ENCODE measurements at regions not wholly inside any gene's neighbourhood (a gene's known extent, or its start where the extent isn't known, plus 50 kb on each side); places are given as distances from the start of the nearest gene placed in this dataset.

DNA sequence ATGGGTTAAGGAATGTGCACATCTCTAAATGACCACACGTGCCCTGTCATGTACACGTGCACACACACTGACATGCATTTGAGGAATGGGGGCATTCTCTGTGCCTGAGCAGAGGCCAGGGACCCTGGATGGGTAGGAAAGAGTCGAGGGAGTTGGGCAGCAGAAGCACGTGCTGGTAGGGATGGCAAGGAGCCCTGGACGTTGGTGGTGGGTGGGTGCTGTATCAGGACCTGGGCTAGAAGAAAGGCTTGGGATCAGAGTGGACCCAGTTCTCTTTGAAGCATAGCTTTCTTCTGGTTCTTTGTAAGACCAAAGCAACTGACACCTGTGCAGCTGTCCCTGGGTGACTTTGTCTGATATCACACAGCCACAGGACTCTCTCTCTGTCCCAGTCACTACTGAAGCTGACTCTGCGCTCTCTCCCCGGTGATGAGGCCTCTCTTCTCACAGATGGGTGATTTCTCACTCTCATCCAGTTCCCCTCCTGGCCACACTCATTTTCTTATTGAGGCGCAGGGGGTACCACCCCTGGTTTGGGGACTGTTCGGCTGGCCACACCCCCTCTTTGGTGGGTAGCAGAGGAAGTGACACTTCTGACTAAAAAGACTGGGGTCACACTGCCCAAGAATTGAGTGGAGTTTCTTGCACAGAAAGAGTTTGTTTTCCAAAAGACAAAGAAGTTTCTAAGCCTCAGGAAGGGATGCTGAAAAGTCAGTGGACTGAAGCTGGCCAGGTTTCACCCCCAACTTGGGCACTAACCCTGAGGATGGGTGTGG is 171.7 kb upstream of the RTL1 start:
- ATAC-seq, result no peak
- Histone ChIP-seq H3K9me3 (no peaks in the 10 kb centered on the region), H3K4me3 (no peak overlapping the region), H3K27ac (no peak overlapping the region), H3K27me3 (peaks cover 45% of the 10 kb centered on the region), H3K4me1 (no peaks in the 10 kb centered on the region), H3K36me3 (no peaks in the 10 kb centered on the region)
- TF ChIP-seq, protein P1, sequence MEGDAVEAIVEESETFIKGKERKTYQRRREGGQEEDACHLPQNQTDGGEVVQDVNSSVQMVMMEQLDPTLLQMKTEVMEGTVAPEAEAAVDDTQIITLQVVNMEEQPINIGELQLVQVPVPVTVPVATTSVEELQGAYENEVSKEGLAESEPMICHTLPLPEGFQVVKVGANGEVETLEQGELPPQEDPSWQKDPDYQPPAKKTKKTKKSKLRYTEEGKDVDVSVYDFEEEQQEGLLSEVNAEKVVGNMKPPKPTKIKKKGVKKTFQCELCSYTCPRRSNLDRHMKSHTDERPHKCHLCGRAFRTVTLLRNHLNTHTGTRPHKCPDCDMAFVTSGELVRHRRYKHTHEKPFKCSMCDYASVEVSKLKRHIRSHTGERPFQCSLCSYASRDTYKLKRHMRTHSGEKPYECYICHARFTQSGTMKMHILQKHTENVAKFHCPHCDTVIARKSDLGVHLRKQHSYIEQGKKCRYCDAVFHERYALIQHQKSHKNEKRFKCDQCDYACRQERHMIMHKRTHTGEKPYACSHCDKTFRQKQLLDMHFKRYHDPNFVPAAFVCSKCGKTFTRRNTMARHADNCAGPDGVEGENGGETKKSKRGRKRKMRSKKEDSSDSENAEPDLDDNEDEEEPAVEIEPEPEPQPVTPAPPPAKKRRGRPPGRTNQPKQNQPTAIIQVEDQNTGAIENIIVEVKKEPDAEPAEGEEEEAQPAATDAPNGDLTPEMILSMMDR (IDR thresholded peaks at IDR 0.05), result no peak
- peak; percentile 40 for DNase-seq
- intact Hi-C loops (cut with DNase I), result no loop called here

DNA sequence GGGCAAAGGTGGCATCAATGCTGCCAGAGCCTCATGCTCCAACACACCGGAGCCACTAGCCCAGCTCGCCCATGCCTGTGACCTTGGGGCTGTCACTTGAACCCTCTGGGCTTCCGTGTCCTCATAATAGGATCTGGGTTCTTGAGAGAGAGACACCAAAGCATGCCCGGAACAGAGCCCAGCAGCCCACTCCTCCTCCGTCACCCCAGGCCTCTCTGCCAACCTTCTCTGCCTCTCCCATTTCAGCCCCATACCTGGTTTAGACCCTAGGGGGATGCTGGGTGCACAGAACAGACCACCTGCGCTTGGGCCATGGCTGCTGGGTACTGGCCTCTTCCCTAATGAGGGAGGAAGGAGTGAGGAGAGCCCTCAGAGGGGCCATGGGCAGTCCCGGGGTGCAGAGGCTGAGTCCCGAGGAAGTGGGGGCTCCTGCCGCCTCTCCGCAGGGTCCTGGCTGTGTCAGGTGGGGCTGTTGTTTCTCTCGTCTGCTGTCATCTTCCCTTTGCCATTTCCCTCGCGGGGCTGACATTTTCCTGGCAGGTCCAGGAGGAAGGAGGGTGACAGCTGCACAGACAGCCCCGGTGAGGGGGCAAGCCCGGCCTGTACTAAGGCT is 172.4 kb upstream of the RTL1 start:
- Histone ChIP-seq H3K36me3 (no peaks in the 10 kb centered on the region), H3K27ac (no peak overlapping the region), H3K9me3 (no peaks in the 10 kb centered on the region), H3K4me3 (no peak overlapping the region), H3K4me1 (no peaks in the 10 kb centered on the region), H3K27me3 (peaks cover 50% of the 10 kb centered on the region)
- no peak for ATAC-seq
- TF ChIP-seq, protein P1 (IDR thresholded peaks at IDR 0.05), result no peak
- DNase-seq, result peak; percentile 46
- intact Hi-C loops (cut with DNase I), result no loop called here

DNA sequence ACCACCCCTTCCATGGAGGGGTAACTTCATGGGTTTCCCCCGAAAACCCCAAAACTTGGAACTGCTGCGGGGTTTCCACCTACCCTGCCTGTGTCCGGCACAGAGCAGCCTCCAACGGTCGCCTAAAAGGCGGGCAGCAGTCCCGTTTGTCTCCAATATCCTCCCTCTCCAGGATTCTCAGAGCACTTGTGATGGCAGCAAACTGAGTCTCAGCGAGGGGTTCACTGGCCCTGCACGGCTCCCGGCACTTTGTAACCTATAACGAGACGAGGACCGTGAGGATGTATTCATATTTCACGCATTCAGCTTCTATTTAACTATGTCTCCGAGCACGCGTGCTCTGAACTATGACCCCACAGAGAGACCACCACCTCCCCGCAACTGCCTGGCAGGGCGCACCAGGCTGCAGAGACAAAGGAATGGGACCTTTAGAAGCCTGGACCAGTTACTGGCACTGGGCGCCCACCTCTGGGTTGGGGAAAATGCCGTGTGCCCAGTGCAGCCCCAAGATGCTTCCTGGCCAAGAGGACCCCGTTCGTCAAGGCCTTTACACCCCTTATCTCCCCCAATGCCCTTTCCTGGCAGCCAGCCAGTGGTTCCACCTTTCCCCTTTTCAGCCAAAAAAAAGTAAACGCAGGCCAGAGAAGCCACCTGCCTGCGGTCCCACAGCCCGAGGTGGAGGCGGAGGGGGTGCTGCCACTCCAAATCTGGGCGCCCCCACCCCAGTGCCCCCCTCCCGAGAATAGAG is 173.1 kb upstream of the RTL1 start:
- Histone ChIP-seq H3K36me3 (no peaks in the 10 kb centered on the region), H3K9me3 (no peaks in the 10 kb centered on the region), H3K27me3 (peaks cover 50% of the 10 kb centered on the region), H3K4me1 (no peaks in the 10 kb centered on the region), H3K27ac (no peak overlapping the region), H3K4me3 (no peak overlapping the region)
- peak; percentile 44 for DNase-seq
- no peak for ATAC-seq
- intact Hi-C loops (cut with DNase I), result no loop called here
- TF ChIP-seq, protein P1 (IDR thresholded peaks at IDR 0.05), result no peak

DNA sequence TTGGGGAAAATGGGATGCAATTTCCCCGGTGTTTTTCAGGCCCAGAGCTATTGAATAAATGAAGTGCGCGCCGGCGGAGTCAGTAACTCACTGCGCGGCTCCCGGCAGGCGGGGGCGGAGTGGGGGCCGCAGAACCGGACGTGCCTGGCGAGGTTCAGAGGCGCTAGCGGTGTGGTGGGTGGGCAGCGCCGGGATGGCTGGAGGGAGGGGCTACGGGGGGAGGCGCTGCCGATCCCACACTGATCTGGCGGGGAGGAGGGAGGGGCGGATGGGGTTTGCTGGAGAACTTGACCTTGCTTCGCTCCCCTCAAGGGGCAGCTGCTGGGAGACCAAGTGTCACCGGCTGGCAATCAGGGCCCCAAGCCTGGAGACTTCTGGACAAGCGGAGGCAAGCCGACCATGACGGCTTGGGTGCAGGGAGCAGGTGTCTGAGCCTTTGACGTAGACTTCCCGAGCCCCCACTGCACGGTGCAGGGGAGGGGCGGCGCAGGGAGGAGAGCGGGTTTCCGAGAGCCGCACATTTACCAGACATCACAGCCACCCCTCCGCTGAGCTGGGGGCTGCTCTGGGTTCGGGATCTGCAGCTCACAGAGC is 174.1 kb upstream of the RTL1 start:
- Histone ChIP-seq H3K9me3 (no peaks in the 10 kb centered on the region), H3K36me3 (no peaks in the 10 kb centered on the region), H3K27ac (no peak overlapping the region), H3K4me1 (no peaks in the 10 kb centered on the region), H3K27me3 (peaks cover 50% of the 10 kb centered on the region), H3K4me3 (no peak overlapping the region)
- DNase-seq (peak; percentile 65), ATAC-seq (no peak)
- TF ChIP-seq, protein P1 (IDR thresholded peaks at IDR 0.05), result no peak
- intact Hi-C loops (cut with DNase I), result no loop called here

DNA sequence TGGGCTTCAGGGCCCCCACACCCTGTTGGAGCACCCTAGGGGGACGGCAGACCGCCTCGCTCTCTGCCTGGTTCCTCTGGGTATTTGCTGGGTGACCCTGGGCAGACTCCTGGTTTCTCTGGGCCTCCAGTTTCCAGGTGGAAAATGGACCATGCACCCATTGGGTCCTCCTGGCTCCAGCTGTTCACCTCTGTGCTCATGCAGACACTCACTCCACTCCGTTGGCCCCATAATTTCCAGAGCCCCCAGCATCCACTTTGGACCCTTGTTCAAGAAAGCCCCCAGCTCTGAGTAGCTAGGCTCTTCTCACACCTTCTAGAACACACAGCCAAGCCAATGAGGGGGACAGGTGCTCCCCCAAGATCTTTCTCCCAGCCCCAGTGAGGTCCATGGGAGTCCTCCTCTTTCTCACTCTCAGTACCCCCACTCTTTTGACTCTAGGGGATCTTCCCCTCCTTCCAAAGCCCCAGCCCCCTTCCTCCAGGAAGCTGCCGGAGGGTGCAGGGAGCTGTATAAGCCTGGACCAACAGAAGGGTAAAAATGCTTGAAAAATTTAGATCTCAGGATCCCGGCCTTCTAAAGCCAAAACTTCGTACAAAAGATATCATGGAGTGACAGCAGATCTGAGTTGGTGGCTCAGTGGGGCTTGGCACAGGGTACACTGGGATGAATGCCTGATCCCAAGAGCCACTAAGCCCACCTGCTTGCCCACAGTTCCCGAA is 174.8 kb upstream of the RTL1 start:
- TF ChIP-seq, protein P1 (IDR thresholded peaks at IDR 0.05), result no peak
- H3K27ac ChIP-seq, result no peak overlapping the region
- H3K4me3 ChIP-seq, result no peak overlapping the region
- H3K9me3 ChIP-seq, result no peaks in the 10 kb centered on the region
- no peak for ATAC-seq
- no peaks in the 10 kb centered on the region for H3K4me1 ChIP-seq
- intact Hi-C loops (cut with DNase I), result no loop called here
- DNase-seq, result peak; percentile 30
- no peaks in the 10 kb centered on the region for H3K36me3 ChIP-seq
- peaks cover 50% of the 10 kb centered on the region for H3K27me3 ChIP-seq

Measured in upper lobe of right lung (tissue), 1 donor.